ENCODE measurements at regions not wholly inside any gene's neighbourhood (a gene's known extent, or its start where the extent isn't known, plus 50 kb on each side); places are given as distances from the start of the nearest gene placed in this dataset.
"Not testable (repeated sequence)": the region's sequence is repeated elsewhere in the genome, so short reads cannot be mapped to it uniquely, and the experiment has no call there.

- no peak for DNase-seq
Measured at GRCh38 chrX:3990569-3990968, 277.1 kb upstream of the PRKX start.

- DNase-seq = not testable (repeated sequence)
Measured at GRCh38 chrX:3972104-3972858, 258.8 kb upstream of the PRKX start.

- no peak for DNase-seq
Measured at GRCh38 chrX:3968749-3969148, 255.3 kb upstream of the PRKX start.

GRCh38 chrX:3963980-3964379 lies 250.5 kb upstream of the PRKX start:
- no peak for DNase-seq

- DNase-seq = no peak
Measured at GRCh38 chrX:3962511-3963311, 249.3 kb upstream of the PRKX start.

- DNase-seq = no peak
Measured at GRCh38 chrX:3960952-3961351, 247.5 kb upstream of the PRKX start.

GRCh38 chrX:3951859-3952258 lies 238.4 kb upstream of the PRKX start:
- DNase-seq = no peak

- DNase-seq = no peak
Measured at GRCh38 chrX:3950373-3950772, 236.9 kb upstream of the PRKX start.

GRCh38 chrX:3943965-3944364 lies 230.5 kb upstream of the PRKX start:
- DNase-seq = no peak

- DNase-seq = no peak
Measured at GRCh38 chrX:3940000-3940610, 226.7 kb upstream of the PRKX start.

- no peak for DNase-seq
Measured at GRCh38 chrX:3938587-3938986, 225.1 kb upstream of the PRKX start.

- DNase-seq = not testable (repeated sequence)
Measured at GRCh38 chrX:3935196-3935595, 221.7 kb upstream of the PRKX start.

GRCh38 chrX:3920424-3921017 lies 207.1 kb upstream of the PRKX start:
- DNase-seq = not testable (repeated sequence)

- DNase-seq = not testable (repeated sequence)
Measured at GRCh38 chrX:3919668-3920423, 206.4 kb upstream of the PRKX start.

- DNase-seq = not testable (repeated sequence)
Measured at GRCh38 chrX:3914813-3915212, 201.4 kb upstream of the PRKX start.

GRCh38 chrX:3914059-3914458 lies 200.6 kb upstream of the PRKX start:
- DNase-seq = not testable (repeated sequence)

- DNase-seq = not testable (repeated sequence)
Measured at GRCh38 chrX:3911012-3911411, 197.6 kb upstream of the PRKX start.

- DNase-seq = not testable (repeated sequence)
Measured at GRCh38 chrX:3910611-3911010, 197.2 kb upstream of the PRKX start.

GRCh38 chrX:3905522-3906258 lies 192.2 kb upstream of the PRKX start:
- DNase-seq = not testable (repeated sequence)

- DNase-seq = not testable (repeated sequence)
Measured at GRCh38 chrX:3902222-3902621, 188.8 kb upstream of the PRKX start.

- DNase-seq = not testable (repeated sequence)
Measured at GRCh38 chrX:3896755-3897154, 183.3 kb upstream of the PRKX start.

- DNase-seq = not testable (repeated sequence)
Measured at GRCh38 chrX:3882553-3882920, 169.1 kb upstream of the PRKX start.
